Upper lobe of left lung (tissue), 4 donors: ENCODE measurements at regions not wholly inside any gene's neighbourhood (a gene's known extent, or its start where the extent isn't known, plus 50 kb on each side); places are given as distances from the start of the nearest gene placed in this dataset.

Source experiments
- CTCF ChIP-seq, 6 experiments: fragments of 450-650 bp in 4 of 6; fragments of 200-600 bp in 2 of 6; sonication (generic) in 2 of 6; IDR thresholded peaks; one replicate each; pipeline ENCODE4 v1.5.1; 2016 to 2019; ENCODE audit warnings: antibody characterized with exemption in 6 of 6
- EP300 ChIP-seq, 4 donors: sonication (generic); formaldehyde crosslinking; IDR thresholded peaks; one replicate each; pipeline ENCODE4 v1.5.1; 2017; ENCODE audit warnings: antibody characterized with exemption in 4 of 4, control low read depth in 2 of 4

- TF ChIP-seq EP300 (IDR thresholded peaks at IDR 0.05) (no peak), CTCF (IDR thresholded peaks at IDR 0.05) (no peak)
These were observed 603.4 kb downstream of the KCNJ2 start for GRCh38 chr17:70772761-70773160.
